HUDEP-2 (cell line): ENCODE measurements at regions not wholly inside any gene's neighbourhood (a gene's known extent, or its start where the extent isn't known, plus 50 kb on each side); places are given as distances from the start of the nearest gene placed in this dataset.
A peak's percentile ranks its signal among the peaks of the same experiment; 100 is the strongest.
"Not testable (repeated sequence)": the region's sequence is repeated elsewhere in the genome, so short reads cannot be mapped to it uniquely, and the experiment has no call there.

Experiments used
- DNase-seq, 76 experiments: peaks; one replicate each; lab custom pipeline; 2025; ENCODE audit not compliant: unreplicated experiment in 76 of 76; lab: John Stamatoyannopoulos, UW

GRCh38 chr7:110502888-110503465 is 588.0 kb upstream of the LRRN3 start:
- DNase-seq = no peak

GRCh38 chr7:110507369-110507768 is 583.6 kb upstream of the LRRN3 start:
- DNase-seq = no peak

GRCh38 chr7:110507832-110508231 is 583.1 kb upstream of the LRRN3 start:
- DNase-seq = no peak

DNA sequence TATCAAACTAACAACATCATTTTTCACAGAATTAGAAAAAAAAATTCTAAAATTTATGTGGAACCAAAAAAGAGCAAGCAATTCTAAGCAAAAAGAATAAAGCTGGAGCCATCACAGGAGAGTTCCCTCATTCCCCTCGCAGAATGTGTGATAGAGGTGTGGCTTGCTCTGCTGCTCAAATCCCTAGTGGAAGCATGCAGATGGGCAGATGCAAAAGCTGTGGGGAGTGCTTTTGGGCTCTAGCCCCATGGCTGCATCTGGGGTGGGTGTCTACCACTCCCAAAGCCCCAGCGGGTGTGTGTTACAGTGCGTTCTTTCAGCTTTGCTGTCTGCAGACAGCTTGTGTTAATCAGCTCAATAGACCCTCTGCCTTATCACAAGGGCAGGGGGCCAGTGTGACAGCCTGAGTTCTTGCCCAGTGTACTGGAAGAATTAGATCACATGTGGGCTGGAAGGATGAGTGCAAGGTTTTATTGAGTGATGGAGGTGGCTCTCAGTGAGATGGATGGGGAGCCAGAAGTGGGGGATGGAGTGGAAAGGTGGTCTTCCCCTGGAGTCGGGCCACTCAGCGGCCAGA is 575.9 kb upstream of the LRRN3 start:
- not testable (repeated sequence) for DNase-seq

- no peak for DNase-seq
These were observed 571.1 kb upstream of the LRRN3 start for GRCh38 chr7:110519851-110520250.

DNA sequence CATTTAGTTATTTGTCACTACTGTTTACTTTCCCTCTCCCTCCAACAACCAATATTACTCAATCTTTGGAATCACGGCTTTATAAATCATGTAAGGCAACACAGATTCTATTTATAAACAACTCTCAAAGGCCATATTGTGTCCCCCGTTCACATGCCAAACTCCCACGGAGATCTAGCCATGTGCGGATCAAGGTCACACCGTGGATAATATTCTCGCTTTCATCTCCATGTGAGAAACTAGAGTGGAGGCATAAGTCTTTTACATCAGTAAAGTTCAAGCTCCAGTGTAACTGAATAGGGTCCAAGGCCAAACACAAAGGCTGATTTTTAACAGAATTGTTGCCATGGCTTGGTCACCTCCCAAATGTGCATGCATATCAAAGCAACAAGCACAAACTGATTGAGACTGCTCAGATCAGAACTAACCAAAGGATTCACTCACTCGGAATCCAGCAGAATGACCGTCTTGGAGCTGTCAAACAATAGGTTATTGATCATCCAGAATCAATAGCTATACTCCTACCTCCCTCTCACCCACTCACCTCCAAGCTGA is 569.5 kb upstream of the LRRN3 start:
- DNase-seq = no peak

DNA sequence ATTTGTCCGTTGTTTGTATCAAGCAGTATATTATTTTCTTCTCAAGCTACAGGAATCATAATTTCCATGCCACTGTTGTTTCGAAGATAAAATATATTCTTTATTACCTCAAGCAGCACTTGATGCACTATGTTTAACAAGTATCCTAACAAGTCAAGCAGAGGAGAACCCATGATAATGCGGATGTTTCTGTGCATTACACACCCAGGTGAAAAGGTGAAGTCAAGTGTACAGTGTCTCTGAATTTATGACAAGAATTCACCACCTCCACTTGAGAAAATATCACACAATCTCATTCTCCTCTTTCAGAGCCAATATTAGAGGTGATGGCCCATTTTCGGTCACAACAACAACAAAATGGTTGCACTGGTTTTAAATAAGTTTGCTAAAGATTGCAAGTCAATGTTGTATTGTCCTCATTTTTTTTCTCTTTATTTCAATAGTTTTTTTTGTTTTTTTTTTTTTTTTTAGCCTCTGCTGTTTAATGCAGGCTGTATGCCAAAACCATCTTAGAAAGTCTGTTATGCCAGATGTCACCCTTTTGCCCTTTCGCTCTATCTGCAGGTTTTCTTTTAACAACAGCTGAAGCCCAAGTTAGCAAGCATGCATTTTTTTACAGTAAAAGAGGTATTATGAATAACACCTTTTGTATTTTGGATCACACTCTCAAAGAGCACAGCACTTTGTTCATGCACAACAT is 568.7 kb upstream of the LRRN3 start:
- no peak for DNase-seq

DNA sequence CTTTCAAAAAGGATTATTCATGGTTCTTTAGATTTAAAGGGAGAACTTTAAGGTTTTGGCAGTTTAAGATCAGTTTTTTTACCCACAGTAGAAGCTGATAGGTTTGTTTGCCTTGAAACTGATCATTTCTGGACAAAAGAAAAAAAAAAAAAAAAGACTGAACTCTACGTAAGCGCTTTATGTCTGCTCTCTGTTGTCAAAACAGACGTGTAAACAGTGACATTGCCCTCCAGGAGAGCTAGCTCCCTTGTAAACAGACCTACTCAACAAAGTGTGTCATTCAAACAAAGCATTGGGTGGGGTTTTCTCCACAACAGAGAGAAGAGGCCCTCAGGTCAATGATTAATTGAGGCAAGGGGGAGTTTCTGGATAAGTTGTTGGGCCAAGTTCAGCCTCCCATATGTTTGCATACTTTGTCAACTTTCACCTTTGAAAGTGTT is 568.1 kb upstream of the LRRN3 start:
- DNase-seq = no peak

DNA sequence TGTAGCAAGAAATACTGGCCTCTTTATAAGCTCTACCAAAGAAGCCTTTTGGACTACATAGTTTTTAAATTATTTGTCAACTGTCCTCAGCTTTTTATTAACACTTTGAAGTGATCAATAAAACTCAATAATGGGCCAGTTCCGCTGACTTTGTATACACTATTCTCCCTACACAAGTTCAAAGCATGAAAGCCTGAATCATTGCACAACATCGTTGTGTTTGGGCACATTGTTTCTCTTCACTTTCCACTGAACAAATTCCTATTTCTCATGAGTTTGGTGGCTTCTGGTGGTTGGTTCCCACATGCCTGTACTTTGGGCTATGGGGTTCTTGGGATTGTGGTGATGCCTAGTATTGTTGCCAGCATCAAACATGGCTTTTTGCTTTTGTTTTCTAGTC is 561.8 kb upstream of the LRRN3 start:
- no peak for DNase-seq

GRCh38 chr7:110531186-110531585 is 559.7 kb upstream of the LRRN3 start:
- DNase-seq = no peak

- peak in 63 of 76 experiments; percentile 2 to 90 (median 42) for DNase-seq
These were observed 556.5 kb upstream of the LRRN3 start for GRCh38 chr7:110534241-110534931.

GRCh38 chr7:110539216-110539615 is 551.7 kb upstream of the LRRN3 start:
- DNase-seq = no peak

DNA sequence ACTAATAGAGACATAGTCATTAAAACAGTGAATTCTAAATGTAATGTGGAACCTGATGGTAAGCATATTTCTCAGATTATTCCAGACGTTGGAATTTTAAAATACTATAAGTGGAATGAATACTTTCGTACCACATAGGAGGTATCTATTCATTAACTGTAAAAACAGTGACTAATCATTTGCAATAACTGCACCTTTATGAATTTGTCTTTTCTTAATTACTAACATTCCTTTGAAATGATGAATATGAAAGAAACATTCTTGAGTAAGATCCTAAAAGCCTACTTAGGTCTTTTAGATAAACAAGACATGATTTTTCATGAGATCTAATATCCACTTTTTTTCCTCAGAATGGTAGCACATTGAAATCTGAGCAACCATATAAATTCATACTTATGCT is 549.0 kb upstream of the LRRN3 start:
- no peak for DNase-seq

DNA sequence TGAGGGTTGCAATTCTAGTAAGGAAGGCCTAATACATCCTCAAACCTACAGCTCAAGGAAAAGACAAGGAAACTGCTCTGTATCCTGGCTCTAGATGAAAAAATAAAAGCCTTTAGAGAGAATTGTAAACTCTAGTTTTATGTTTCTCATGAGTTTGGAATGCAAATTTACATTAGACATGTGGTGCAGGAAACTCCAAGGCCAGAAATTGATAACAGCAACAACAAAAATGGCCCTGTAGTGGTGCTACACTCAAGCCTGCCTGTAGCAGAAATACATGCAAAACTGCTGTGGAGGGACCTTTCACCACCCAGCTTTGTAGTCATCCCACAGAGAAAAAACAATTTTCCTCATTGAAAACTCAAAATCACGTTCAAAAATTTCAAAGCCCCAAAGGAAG is 546.7 kb upstream of the LRRN3 start:
- DNase-seq = no peak

GRCh38 chr7:110548372-110548771 is 542.6 kb upstream of the LRRN3 start:
- DNase-seq = no peak

DNA sequence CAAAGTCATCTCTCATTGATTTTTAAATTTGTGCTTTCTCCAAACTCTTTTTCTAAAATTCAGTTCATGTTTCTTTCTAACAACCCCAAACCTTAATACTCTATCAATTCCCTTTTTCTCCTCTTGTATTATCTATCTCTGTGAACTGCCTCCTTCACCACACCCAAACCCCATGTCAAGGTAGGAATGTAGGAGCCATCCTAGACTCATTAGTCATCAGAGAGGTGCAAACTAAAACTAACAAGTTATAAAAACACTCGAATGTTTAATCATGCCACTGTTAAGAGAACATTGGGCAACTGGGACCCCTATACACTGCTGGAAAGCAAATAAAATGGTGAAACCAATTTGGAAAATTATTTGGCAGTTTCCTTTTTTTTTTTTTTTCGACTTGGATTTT is 533.8 kb upstream of the LRRN3 start:
- no peak for DNase-seq

GRCh38 chr7:110563286-110563685 is 527.6 kb upstream of the LRRN3 start:
- not testable (repeated sequence) for DNase-seq

GRCh38 chr7:110564246-110564645 is 526.7 kb upstream of the LRRN3 start:
- no peak for DNase-seq

DNA sequence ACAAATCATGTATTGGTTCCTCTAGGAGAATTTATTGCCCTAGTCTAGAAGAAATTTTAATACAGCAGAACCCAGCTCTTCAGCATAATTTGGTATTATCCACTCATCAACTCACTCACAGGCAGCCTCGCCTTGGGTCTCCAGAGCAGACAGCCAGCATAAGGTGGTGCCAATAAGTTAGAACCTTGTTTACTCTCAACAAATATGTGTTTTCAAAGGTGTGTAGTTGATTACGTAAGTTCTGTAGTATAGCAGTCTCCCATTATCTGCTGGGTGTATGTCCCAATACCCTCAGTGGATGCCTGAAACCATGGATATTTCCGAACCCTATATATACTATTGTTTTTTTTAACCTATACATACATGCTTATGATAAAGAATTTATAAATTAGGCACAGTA is 522.5 kb upstream of the LRRN3 start:
- DNase-seq = no peak

GRCh38 chr7:110568932-110569331 is 522.0 kb upstream of the LRRN3 start:
- no peak for DNase-seq

GRCh38 chr7:110569486-110570205 is 521.3 kb upstream of the LRRN3 start:
- DNase-seq = no peak
